Esophagus squamous epithelium (tissue), 4 donors: ENCODE measurements at regions not wholly inside any gene's neighbourhood (a gene's known extent, or its start where the extent isn't known, plus 50 kb on each side); places are given as distances from the start of the nearest gene placed in this dataset.

Source experiments
- CTCF ChIP-seq, 6 experiments: fragments of 450-650 bp in 4 of 6; fragments of 200-600 bp in 2 of 6; sonication (generic) in 2 of 6; IDR thresholded peaks; one replicate each; pipeline ENCODE4 v1.5.1; 2016 to 2019; ENCODE audit warnings: antibody characterized with exemption in 6 of 6, mild to moderate bottlenecking in 4 of 6, moderate library complexity in 4 of 6
- POLR2A ChIP-seq, 4 donors: fragments of 450-650 bp; IDR thresholded peaks; one replicate each; pipeline ENCODE4 v1.6.1; 2017; ENCODE audit warnings: antibody characterized with exemption in 4 of 4, mild to moderate bottlenecking in 4 of 4, moderate library complexity in 3 of 4

- no peak for TF ChIP-seq CTCF (IDR thresholded peaks at IDR 0.05)
- no peak for TF ChIP-seq POLR2A (IDR thresholded peaks at IDR 0.05)
Measured at GRCh38 chr9:78973907-78974306, 597.9 kb upstream of the TLE4 start.
